ENCODE measurements at regions not wholly inside any gene's neighbourhood (a gene's known extent, or its start where the extent isn't known, plus 50 kb on each side); places are given as distances from the start of the nearest gene placed in this dataset.

- no peaks in the 10 kb centered on the region for H3K36me3 ChIP-seq (ENCODE audit: control insufficient read depth, insufficient read depth, low read length)
- H3K9me3 ChIP-seq (ENCODE audit: control insufficient read depth, low read length), result no peaks in the 10 kb centered on the region
- no peak overlapping the region for H3K27ac ChIP-seq (ENCODE audit: low read depth, low read length, severe bottlenecking)
- H3K4me3 ChIP-seq (ENCODE audit: extremely low read depth, insufficient read depth, low read length, poor library complexity, severe bottlenecking), result no peak overlapping the region
- 90 to 93% methylated on average over 10 to 12 of the region's 12 CpGs for WGBS, 2 experiments (ENCODE audit: insufficient coverage in 2 of 2)
- no peaks in the 10 kb centered on the region for H3K4me1 ChIP-seq (ENCODE audit: control insufficient read depth, insufficient read depth, low read length, poor library complexity, severe bottlenecking)
Observed at GRCh38 chr10:131727560-131727959, 173.2 kb upstream of the PPP2R2D start.

DNA sequence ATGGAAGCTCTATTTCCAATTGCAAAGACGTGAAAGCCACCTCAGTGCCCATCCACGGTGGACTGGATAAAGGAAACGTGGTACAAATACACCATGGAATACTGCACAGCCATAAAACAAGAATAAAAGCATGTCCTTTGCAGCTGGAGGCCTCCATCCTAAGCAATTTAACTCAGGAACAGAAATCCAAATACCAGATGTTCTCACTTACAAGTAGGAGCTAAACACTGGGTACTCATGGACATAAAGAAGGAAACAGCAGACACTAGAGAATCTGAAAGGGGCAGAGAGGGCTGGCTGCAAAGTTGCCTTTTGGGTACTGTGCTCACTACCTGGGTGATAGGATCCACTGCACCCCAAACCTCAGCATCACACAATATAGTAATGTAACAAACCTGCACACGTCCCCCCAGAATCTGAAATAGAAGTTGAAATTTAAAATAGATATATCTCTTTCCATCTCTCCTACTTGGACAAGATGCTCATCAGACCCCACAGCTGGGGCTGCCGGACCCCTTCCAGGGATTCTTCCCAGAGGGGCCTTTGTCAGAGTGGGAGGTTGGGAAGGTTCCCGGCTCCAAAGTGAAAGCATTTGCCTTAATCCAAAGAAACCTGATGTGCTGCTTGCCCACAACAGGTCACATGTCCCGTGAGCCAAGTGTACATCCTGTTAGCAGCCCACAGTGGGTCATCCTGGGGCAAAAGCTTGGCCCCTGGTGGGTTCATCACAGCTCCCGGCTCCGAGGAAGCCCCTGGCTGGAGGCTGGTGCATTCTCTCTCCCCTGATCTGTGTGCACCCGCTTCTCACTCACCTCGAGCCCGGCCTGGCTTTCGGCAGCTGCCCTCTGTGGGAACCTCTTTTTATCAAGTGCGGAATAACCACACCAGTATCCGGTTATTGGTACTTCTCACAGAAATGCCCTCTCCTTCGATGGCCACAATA lies 172.3 kb upstream of the PPP2R2D start:
- Histone ChIP-seq H3K9me3 (ENCODE audit: control insufficient read depth, low read length) (no peaks in the 10 kb centered on the region), H3K4me1 (ENCODE audit: control insufficient read depth, insufficient read depth, low read length, poor library complexity, severe bottlenecking) (no peaks in the 10 kb centered on the region)
- WGBS, 2 experiments (ENCODE audit: insufficient coverage in 2 of 2), result 89 to 90% methylated on average over 14 to 15 of the region's 16 CpGs

GRCh38 chr10:131729361-131729760 lies 171.4 kb upstream of the PPP2R2D start:
- WGBS, 2 experiments (ENCODE audit: insufficient coverage in 2 of 2), result 80 to 85% methylated on average over 4 to 5 of the region's 6 CpGs
- H3K36me3 ChIP-seq (ENCODE audit: control insufficient read depth, insufficient read depth, low read length), result no peaks in the 10 kb centered on the region
- H3K27ac ChIP-seq (ENCODE audit: low read depth, low read length, severe bottlenecking), result no peak overlapping the region
- H3K4me1 ChIP-seq (ENCODE audit: control insufficient read depth, insufficient read depth, low read length, poor library complexity, severe bottlenecking), result no peaks in the 10 kb centered on the region
- no peak overlapping the region for H3K4me3 ChIP-seq (ENCODE audit: extremely low read depth, insufficient read depth, low read length, poor library complexity, severe bottlenecking)
- H3K9me3 ChIP-seq (ENCODE audit: control insufficient read depth, low read length), result no peaks in the 10 kb centered on the region

More for the DNA sequence above, 172.3 kb upstream of the PPP2R2D start:
- Histone ChIP-seq H3K36me3 (ENCODE audit: control insufficient read depth, insufficient read depth, low read length) (no peaks in the 10 kb centered on the region), H3K4me3 (ENCODE audit: extremely low read depth, insufficient read depth, low read length, poor library complexity, severe bottlenecking) (no peak overlapping the region), H3K27ac (ENCODE audit: low read depth, low read length, severe bottlenecking) (no peak overlapping the region)

- 88 to 92% methylated on average over 11 to 12 of the region's 14 CpGs for WGBS, 2 experiments (ENCODE audit: insufficient coverage in 2 of 2)
- no peaks in the 10 kb centered on the region for H3K4me1 ChIP-seq (ENCODE audit: control insufficient read depth, insufficient read depth, low read length, poor library complexity, severe bottlenecking)
- H3K9me3 ChIP-seq (ENCODE audit: control insufficient read depth, low read length), result no peaks in the 10 kb centered on the region
- H3K36me3 ChIP-seq (ENCODE audit: control insufficient read depth, insufficient read depth, low read length), result no peaks in the 10 kb centered on the region
- H3K27ac ChIP-seq (ENCODE audit: low read depth, low read length, severe bottlenecking), result no peak overlapping the region
- H3K4me3 ChIP-seq (ENCODE audit: extremely low read depth, insufficient read depth, low read length, poor library complexity, severe bottlenecking), result no peak overlapping the region
Observed at GRCh38 chr10:131729938-131730660, 170.7 kb upstream of the PPP2R2D start.

DNA sequence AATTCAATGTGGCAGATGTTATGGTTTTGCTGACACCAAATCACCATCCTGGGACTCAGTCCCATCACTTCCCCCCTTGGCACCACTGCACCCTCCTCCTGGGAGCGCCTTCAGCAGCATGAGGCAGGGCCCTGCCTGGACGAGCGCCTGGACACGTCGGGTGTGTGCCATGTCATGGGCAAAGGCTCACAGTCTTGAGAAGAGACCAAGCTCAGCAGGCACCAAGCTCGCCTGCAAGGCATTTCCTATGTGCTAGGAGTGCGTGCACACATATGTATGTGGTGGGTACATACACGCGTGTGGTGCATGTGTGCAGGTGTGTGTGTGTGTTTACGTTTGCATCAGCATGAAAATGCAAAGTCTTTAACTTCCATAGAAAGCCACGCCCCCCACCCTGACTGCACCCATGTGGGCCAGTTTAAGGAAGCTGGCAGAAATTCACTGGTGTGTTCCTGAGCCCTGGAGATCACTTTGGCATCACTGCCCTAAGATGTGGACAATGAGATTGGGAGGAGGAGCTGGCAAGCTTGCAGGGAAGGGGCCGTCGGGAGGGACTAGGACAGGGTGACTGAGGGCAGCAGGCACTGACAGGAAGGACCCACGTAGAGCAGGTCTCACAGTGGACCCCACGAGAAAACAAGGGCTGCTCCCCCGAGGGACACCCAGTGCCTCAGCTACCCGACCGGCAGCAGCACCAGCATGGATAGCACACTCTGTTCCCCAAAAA lies 169.9 kb upstream of the PPP2R2D start:
- Histone ChIP-seq H3K4me3 (ENCODE audit: extremely low read depth, insufficient read depth, low read length, poor library complexity, severe bottlenecking) (no peak overlapping the region), H3K27ac (ENCODE audit: low read depth, low read length, severe bottlenecking) (no peak overlapping the region), H3K36me3 (ENCODE audit: control insufficient read depth, insufficient read depth, low read length) (no peaks in the 10 kb centered on the region), H3K9me3 (ENCODE audit: control insufficient read depth, low read length) (no peaks in the 10 kb centered on the region), H3K4me1 (ENCODE audit: control insufficient read depth, insufficient read depth, low read length, poor library complexity, severe bottlenecking) (no peaks in the 10 kb centered on the region)
- 88 to 89% methylated on average over 11 to 16 of the region's 18 CpGs for WGBS, 2 experiments (ENCODE audit: insufficient coverage in 2 of 2)

DNA sequence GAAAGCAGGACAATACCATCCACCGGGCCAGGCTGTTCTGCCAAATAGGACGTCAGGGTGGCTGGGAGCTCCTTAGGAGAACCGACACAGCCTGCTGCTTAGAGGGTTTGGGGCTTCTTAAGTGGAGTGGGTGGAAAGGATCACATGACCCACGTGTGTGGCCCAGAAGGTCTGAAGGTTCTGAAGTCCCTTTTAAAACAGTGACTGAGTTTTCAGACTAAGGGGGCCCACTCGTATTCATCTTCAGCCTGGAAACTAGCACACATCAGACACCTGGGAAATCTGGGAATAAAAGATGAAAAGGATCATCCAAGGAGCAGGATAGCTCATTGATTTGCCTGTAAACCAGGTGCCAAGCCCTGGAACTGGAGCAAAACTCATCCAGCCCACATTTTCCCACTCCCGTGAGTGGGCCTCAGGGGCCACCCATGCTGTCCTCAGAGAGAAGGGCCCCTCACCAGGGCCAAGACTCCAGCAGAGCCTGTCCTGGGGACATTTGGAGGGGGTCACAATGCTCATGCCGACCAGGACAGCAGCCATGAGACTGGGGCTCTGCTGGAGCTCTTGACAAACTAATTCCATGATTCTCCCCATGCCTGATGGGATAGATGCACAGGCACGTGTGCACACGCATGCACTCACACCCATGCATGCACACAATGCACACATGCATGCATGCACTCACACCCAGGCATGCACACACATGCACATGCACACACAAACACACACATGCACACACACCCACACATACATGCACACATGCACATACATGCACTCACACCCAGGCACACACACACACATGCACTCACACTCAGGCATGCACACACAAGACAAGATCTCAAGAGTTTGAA lies 168.8 kb upstream of the PPP2R2D start:
- no peaks in the 10 kb centered on the region for H3K9me3 ChIP-seq (ENCODE audit: control insufficient read depth, low read length)
- no peak overlapping the region for H3K27ac ChIP-seq (ENCODE audit: low read depth, low read length, severe bottlenecking)
- WGBS, 2 experiments (ENCODE audit: insufficient coverage in 2 of 2), result 80 to 91% methylated on average over 7 to 8 of the region's 9 CpGs
- no peaks in the 10 kb centered on the region for H3K36me3 ChIP-seq (ENCODE audit: control insufficient read depth, insufficient read depth, low read length)
- no peaks in the 10 kb centered on the region for H3K4me1 ChIP-seq (ENCODE audit: control insufficient read depth, insufficient read depth, low read length, poor library complexity, severe bottlenecking)
- H3K4me3 ChIP-seq (ENCODE audit: extremely low read depth, insufficient read depth, low read length, poor library complexity, severe bottlenecking), result no peak overlapping the region

- H3K4me1 ChIP-seq (ENCODE audit: control insufficient read depth, insufficient read depth, low read length, poor library complexity, severe bottlenecking), result no peaks in the 10 kb centered on the region
- 85 to 96% methylated on average over 3 to 4 of the region's 5 CpGs for WGBS, 2 experiments (ENCODE audit: insufficient coverage in 2 of 2)
- no peaks in the 10 kb centered on the region for H3K9me3 ChIP-seq (ENCODE audit: control insufficient read depth, low read length)
- no peak overlapping the region for H3K27ac ChIP-seq (ENCODE audit: low read depth, low read length, severe bottlenecking)
- H3K36me3 ChIP-seq (ENCODE audit: control insufficient read depth, insufficient read depth, low read length), result no peaks in the 10 kb centered on the region
- no peak overlapping the region for H3K4me3 ChIP-seq (ENCODE audit: extremely low read depth, insufficient read depth, low read length, poor library complexity, severe bottlenecking)
Observed at GRCh38 chr10:131732631-131733127, 168.1 kb upstream of the PPP2R2D start.

DNA sequence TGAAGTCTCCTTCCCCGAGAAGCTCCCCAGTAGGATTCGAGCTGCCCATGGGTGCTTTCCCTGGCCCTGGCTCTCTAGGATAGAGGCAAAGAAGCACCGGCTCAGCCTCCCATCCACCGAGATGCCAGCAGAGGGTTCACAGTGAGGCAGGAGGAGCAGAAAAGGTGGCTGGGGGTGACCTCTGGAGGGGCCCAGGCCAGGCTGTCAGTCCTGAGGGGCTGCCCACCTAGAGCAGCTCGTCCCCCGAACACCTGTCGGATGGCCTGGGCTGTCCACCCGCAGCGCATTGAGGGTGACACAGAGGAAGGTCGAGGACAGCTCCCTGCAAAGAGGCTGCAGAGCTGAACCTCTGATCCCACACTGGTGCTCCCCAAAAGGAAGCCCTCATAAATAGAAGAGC lies 167.2 kb upstream of the PPP2R2D start:
- Histone ChIP-seq H3K9me3 (ENCODE audit: control insufficient read depth, low read length) (no peaks in the 10 kb centered on the region), H3K4me1 (ENCODE audit: control insufficient read depth, insufficient read depth, low read length, poor library complexity, severe bottlenecking) (no peaks in the 10 kb centered on the region), H3K4me3 (ENCODE audit: extremely low read depth, insufficient read depth, low read length, poor library complexity, severe bottlenecking) (no peak overlapping the region), H3K27ac (ENCODE audit: low read depth, low read length, severe bottlenecking) (no peak overlapping the region), H3K36me3 (ENCODE audit: control insufficient read depth, insufficient read depth, low read length) (no peaks in the 10 kb centered on the region)
- 81 to 87% methylated on average over 8 to 9 of the region's 10 CpGs for WGBS, 2 experiments (ENCODE audit: insufficient coverage in 2 of 2)

DNA sequence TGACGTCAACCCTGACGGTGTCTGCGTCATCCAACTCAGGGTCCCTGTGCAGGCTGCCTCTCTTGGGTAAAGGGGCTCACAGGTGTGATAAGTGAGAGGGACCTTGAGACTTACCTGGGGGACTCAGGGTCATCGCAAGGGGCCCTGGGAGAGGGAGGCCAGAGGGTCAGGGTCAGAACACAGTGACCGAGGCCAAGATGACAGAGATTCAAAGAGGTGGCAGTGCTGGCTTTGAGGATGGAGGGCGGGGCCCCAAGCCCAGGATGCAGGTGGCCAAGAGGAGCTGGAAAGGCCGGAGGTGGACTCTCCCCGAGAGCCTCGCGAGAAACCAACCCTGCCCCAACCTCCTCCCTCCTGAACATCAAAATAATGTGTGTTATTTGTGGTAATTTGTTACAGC lies 165.2 kb upstream of the PPP2R2D start:
- Histone ChIP-seq H3K9me3 (ENCODE audit: control insufficient read depth, low read length) (no peaks in the 10 kb centered on the region), H3K4me3 (ENCODE audit: extremely low read depth, insufficient read depth, low read length, poor library complexity, severe bottlenecking) (no peak overlapping the region), H3K4me1 (ENCODE audit: control insufficient read depth, insufficient read depth, low read length, poor library complexity, severe bottlenecking) (no peaks in the 10 kb centered on the region), H3K36me3 (ENCODE audit: control insufficient read depth, insufficient read depth, low read length) (no peaks in the 10 kb centered on the region), H3K27ac (ENCODE audit: low read depth, low read length, severe bottlenecking) (no peak overlapping the region)
- 82 to 95% methylated on average over 5 to 6 of the region's 10 CpGs for WGBS, 2 experiments (ENCODE audit: insufficient coverage in 2 of 2)

All from mesodermal cell (in vitro differentiated cells).